Breast epithelium (tissue), 4 donors: ENCODE measurements at regions not wholly inside any gene's neighbourhood (a gene's known extent, or its start where the extent isn't known, plus 50 kb on each side); places are given as distances from the start of the nearest gene placed in this dataset.

ENCODE experiments used
- DNase-seq, 2 donors: peaks; one replicate each; pipeline ENCODE4 v3.0.0-alpha.2; 2019; ENCODE audit warnings: low spot score in 2 of 2
- H3K27ac ChIP-seq, 2 donors: fragments of 200-600 bp; sonication (generic) in 1 of 2; one replicate each; pipeline ENCODE4 v1.5.1; 2016 to 2019; ENCODE audit warnings: mild to moderate bottlenecking in 1 of 2
- H3K27me3 ChIP-seq, 2 donors: fragments of 200-600 bp; sonication (generic) in 1 of 2; one replicate each; pipeline versions ENCODE4 v1.5.1 to v1.6.0; 2017 to 2019; ENCODE audit warnings: control low read depth in 1 of 2, mild to moderate bottlenecking in 1 of 2
- H3K36me3 ChIP-seq: fragments of 200-600 bp; one replicate; pipeline ENCODE4 v1.5.1; 2019
- H3K4me1 ChIP-seq, 2 donors: fragments of 200-600 bp; sonication (generic); one replicate each; pipeline ENCODE4 v1.5.1; 2016 to 2019; ENCODE audit warnings: control low read depth in 1 of 2
- H3K4me3 ChIP-seq, 3 donors: fragments of 200-600 bp; sonication (generic); 1 replicate in 2 of 3; 2 replicates in 1 of 3; pipeline ENCODE4 v1.5.1; 2016 to 2019; ENCODE audit warnings: mild to moderate bottlenecking in 3 of 3, moderate library complexity in 2 of 3
- H3K9me3 ChIP-seq, 2 donors: fragments of 200-600 bp; sonication (generic) in 1 of 2; one replicate each; pipeline ENCODE4 v1.5.1; 2016 to 2019; ENCODE audit warnings: control low read depth in 1 of 2
- CTCF ChIP-seq, 3 donors: fragments of 450-650 bp; IDR thresholded peaks; one replicate each; pipeline ENCODE4 v1.5.1; 2016 to 2017; ENCODE audit warnings: antibody characterized with exemption in 3 of 3, mild to moderate bottlenecking in 3 of 3, moderate library complexity in 3 of 3
- POLR2A ChIP-seq: fragments of 450-650 bp; IDR thresholded peaks from one replicate; pipeline ENCODE4 v1.6.1; 2016; ENCODE audit warnings: antibody characterized with exemption, mild to moderate bottlenecking, moderate library complexity
- POLR2AphosphoS5 ChIP-seq, 3 donors: sonication (generic); formaldehyde crosslinking; IDR thresholded peaks; one replicate each; pipeline ENCODE4 v1.6.1; 2017; ENCODE audit warnings: antibody characterized with exemption in 3 of 3
- intact Hi-C: fragments of 100-400 bp; cut with DNase I; formaldehyde crosslinking; loops from one replicate; pipeline ENCODE4 v1.15.1; 2023; ENCODE audit warnings: low total_unique reads

- Histone ChIP-seq H3K27me3 (no peaks in the 10 kb centered on the region), H3K4me3 (no peak overlapping the region), H3K36me3 (no peaks in the 10 kb centered on the region), H3K4me1 (no peaks in the 10 kb centered on the region), H3K9me3 (peaks cover 0 to 5% of the 10 kb centered on the region in 2 donors), H3K27ac (no peak overlapping the region)
- TF ChIP-seq POLR2AphosphoS5 (IDR thresholded peaks at IDR 0.05): no peak
- TF ChIP-seq POLR2A: no peak
- no peak for TF ChIP-seq CTCF (IDR thresholded peaks at IDR 0.05)
- intact Hi-C loops: no loop called here
- DNase-seq: no peak
Observed at GRCh38 chr6:94424692-94425091, 1005.3 kb upstream of the EPHA7 start.

GRCh38 chr6:94417363-94417762, 998.0 kb upstream of the EPHA7 start:
- Histone ChIP-seq H3K9me3 (no peaks in the 10 kb centered on the region), H3K4me3 (no peak overlapping the region), H3K27me3 (no peaks in the 10 kb centered on the region), H3K36me3 (no peaks in the 10 kb centered on the region), H3K4me1 (no peaks in the 10 kb centered on the region), H3K27ac (no peak overlapping the region)
- DNase-seq: no peak
- intact Hi-C loops: no loop called here
- no peak for TF ChIP-seq POLR2AphosphoS5 (IDR thresholded peaks at IDR 0.05)
- no peak for TF ChIP-seq POLR2A
- no peak for TF ChIP-seq CTCF (IDR thresholded peaks at IDR 0.05)

GRCh38 chr6:94414041-94414440, 994.7 kb upstream of the EPHA7 start:
- H3K4me1 ChIP-seq: no peaks in the 10 kb centered on the region
- intact Hi-C loops: no loop called here
- H3K4me3 ChIP-seq: no peak overlapping the region
- TF ChIP-seq POLR2AphosphoS5 (IDR thresholded peaks at IDR 0.05) (no peak), CTCF (IDR thresholded peaks at IDR 0.05) (no peak), POLR2A (no peak)
- H3K36me3 ChIP-seq: no peaks in the 10 kb centered on the region
- H3K9me3 ChIP-seq: no peaks in the 10 kb centered on the region
- DNase-seq: no peak
- no peaks in the 10 kb centered on the region for H3K27me3 ChIP-seq
- no peak overlapping the region for H3K27ac ChIP-seq

- Histone ChIP-seq H3K4me1 (no peaks in the 10 kb centered on the region), H3K27ac (no peak overlapping the region), H3K9me3 (no peaks in the 10 kb centered on the region), H3K4me3 (no peak overlapping the region), H3K36me3 (no peaks in the 10 kb centered on the region), H3K27me3 (no peaks in the 10 kb centered on the region)
- DNase-seq: no peak
- intact Hi-C loops: no loop called here
- TF ChIP-seq POLR2AphosphoS5 (IDR thresholded peaks at IDR 0.05): no peak
- TF ChIP-seq POLR2A: no peak
- TF ChIP-seq CTCF (IDR thresholded peaks at IDR 0.05): no peak
Observed at GRCh38 chr6:94401311-94401710, 982.0 kb upstream of the EPHA7 start.

- H3K36me3 ChIP-seq: no peaks in the 10 kb centered on the region
- intact Hi-C loops: no loop called here
- H3K4me1 ChIP-seq: no peaks in the 10 kb centered on the region
- no peak overlapping the region for H3K27ac ChIP-seq
- no peaks in the 10 kb centered on the region for H3K27me3 ChIP-seq
- TF ChIP-seq CTCF (IDR thresholded peaks at IDR 0.05) (no peak), POLR2AphosphoS5 (IDR thresholded peaks at IDR 0.05) (no peak), POLR2A (no peak)
- DNase-seq: no peak
- H3K4me3 ChIP-seq: no peak overlapping the region
- no peaks in the 10 kb centered on the region for H3K9me3 ChIP-seq
Observed at GRCh38 chr6:94394822-94395221, 975.5 kb upstream of the EPHA7 start.
